ENCODE measurements at regions not wholly inside any gene's neighbourhood (a gene's known extent, or its start where the extent isn't known, plus 50 kb on each side); places are given as distances from the start of the nearest gene placed in this dataset.

GRCh38 chr21:24197132-24197643, 1410.1 kb downstream of the MRPL39 start:
- Histone ChIP-seq H3F3A (replicated peaks; ENCODE audit: low read depth) (no peaks in the 10 kb centered on the region), H2AFZ (no peak overlapping the region), H3K4me1 (ENCODE audit: insufficient read depth) (no peaks in the 10 kb centered on the region), H4K20me1 (replicated peaks; ENCODE audit: insufficient read depth) (no peaks in the 10 kb centered on the region), H3K27ac (ENCODE audit: low read depth) (no peak overlapping the region), H3K4me3 (no peak overlapping the region), H3K27me3 (ENCODE audit: insufficient read depth) (no peaks in the 10 kb centered on the region), H3K79me2 (replicated peaks; ENCODE audit: insufficient read depth) (no peaks in the 10 kb centered on the region), H3K9me2 (ENCODE audit: insufficient read depth) (no peaks in the 10 kb centered on the region), H3K4me2 (no peak overlapping the region), H3K36me3 (ENCODE audit: insufficient read depth) (no peaks in the 10 kb centered on the region)
- Mint-ChIP-seq H3K4me3 (no peak overlapping the region), H3K9me3 (peaks cover 67% of the 10 kb centered on the region), H3K4me1 (no peaks in the 10 kb centered on the region), H3K27ac (no peak overlapping the region), H3K36me3 (ENCODE audit: low read depth) (peaks cover 10% of the 10 kb centered on the region; the same call in 2 of the 3 replicates), H3K27me3 (ENCODE audit: insufficient read depth, low read depth, poor library complexity) (peaks cover 2% of the 10 kb centered on the region)
- DNase-seq (ENCODE audit: low spot score) (no peak), ATAC-seq (no peak)
- TF ChIP-seq ZNF114 (CRISPR knock-in tag; IDR thresholded peaks at IDR 0.05) (no peak), STAT1 (IDR thresholded peaks at IDR 0.05; ENCODE audit: unreplicated experiment) (no peak), ETS1 (IDR thresholded peaks at IDR 0.05) (no peak), NANOG (IDR thresholded peaks at IDR 0.05; ENCODE audit: borderline replicate concordance) (no peak), ZNF462 (CRISPR knock-in tag; IDR thresholded peaks at IDR 0.05) (no peak), REST (IDR thresholded peaks at IDR 0.05; ENCODE audit: unreplicated experiment) (no peak), EZH2 (IDR thresholded peaks at IDR 0.05; ENCODE audit: low read depth, unreplicated experiment) (no peak), CREB1 (CRISPR knock-in tag; IDR thresholded peaks at IDR 0.05; ENCODE audit: low read depth) (no peak), CTCF (conservative IDR thresholded peaks at IDR 0.05; ENCODE audit: low read depth in 2 of 2) (no peak), POLR2AphosphoS5 (IDR thresholded peaks at IDR 0.05; ENCODE audit: low read depth) (no peak), EZH2phosphoT487 (IDR thresholded peaks at IDR 0.05; ENCODE audit: unreplicated experiment) (no peak), ZNF331 (CRISPR knock-in tag; IDR thresholded peaks at IDR 0.05; ENCODE audit: low read depth) (no peak), JUNB (IDR thresholded peaks at IDR 0.05; ENCODE audit: unreplicated experiment) (no peak)

All from GM23338 (cell line).